ENCODE measurements at regions not wholly inside any gene's neighbourhood (a gene's known extent, or its start where the extent isn't known, plus 50 kb on each side); places are given as distances from the start of the nearest gene placed in this dataset.
"Not testable (repeated sequence)": the region's sequence is repeated elsewhere in the genome, so short reads cannot be mapped to it uniquely, and the experiment has no call there.

- no peak for TF ChIP-seq JUND (IDR thresholded peaks at IDR 0.05; ENCODE audit: low read depth)
- no peak for DNase-seq (ENCODE audit: low read depth in 1 of 2, low spot score in 1 of 2)
- in situ Hi-C loops (cut with HindIII; ENCODE audit: low pct_unique_long_range_greater_than_20kb, low sequenced_read_pairs) = no loop called here
These were observed 359.2 kb upstream of the PKN2 start for GRCh38 chr1:88324899-88325298.

GRCh38 chr1:88327391-88328267 lies 356.4 kb upstream of the PKN2 start:
- in situ Hi-C loops (cut with HindIII; ENCODE audit: low pct_unique_long_range_greater_than_20kb, low sequenced_read_pairs) = no loop called here
- no peak for TF ChIP-seq JUND (IDR thresholded peaks at IDR 0.05; ENCODE audit: low read depth)
- no peak for DNase-seq (ENCODE audit: low read depth in 1 of 2, low spot score in 1 of 2)

- in situ Hi-C loops (cut with HindIII; ENCODE audit: low pct_unique_long_range_greater_than_20kb, low sequenced_read_pairs) = no loop called here
- no peak for TF ChIP-seq JUND (IDR thresholded peaks at IDR 0.05; ENCODE audit: low read depth)
- DNase-seq (ENCODE audit: low read depth in 1 of 2, low spot score in 1 of 2) = no peak
These were observed 353.9 kb upstream of the PKN2 start for GRCh38 chr1:88330201-88330600.

- in situ Hi-C loops (cut with HindIII; ENCODE audit: low pct_unique_long_range_greater_than_20kb, low sequenced_read_pairs) = no loop called here
- DNase-seq (ENCODE audit: low read depth in 1 of 2, low spot score in 1 of 2) = no peak
- TF ChIP-seq JUND (IDR thresholded peaks at IDR 0.05; ENCODE audit: low read depth) = no peak
These were observed 350.9 kb upstream of the PKN2 start for GRCh38 chr1:88333086-88333695.

GRCh38 chr1:88341447-88341846 lies 342.6 kb upstream of the PKN2 start:
- in situ Hi-C loops (cut with HindIII; ENCODE audit: low pct_unique_long_range_greater_than_20kb, low sequenced_read_pairs) = no loop called here
- TF ChIP-seq JUND (IDR thresholded peaks at IDR 0.05; ENCODE audit: low read depth) = no peak
- no peak for DNase-seq (ENCODE audit: low read depth in 1 of 2, low spot score in 1 of 2)

- in situ Hi-C loops (cut with HindIII; ENCODE audit: low pct_unique_long_range_greater_than_20kb, low sequenced_read_pairs); DNase-seq (ENCODE audit: low read depth in 1 of 2, low spot score in 1 of 2): not testable (repeated sequence)
These were observed 342.0 kb upstream of the PKN2 start for GRCh38 chr1:88342081-88342480.

GRCh38 chr1:88350648-88351047 lies 333.4 kb upstream of the PKN2 start:
- in situ Hi-C loops (cut with HindIII; ENCODE audit: low pct_unique_long_range_greater_than_20kb, low sequenced_read_pairs) = no loop called here
- no peak for TF ChIP-seq JUND (IDR thresholded peaks at IDR 0.05; ENCODE audit: low read depth)
- no peak for DNase-seq (ENCODE audit: low read depth in 1 of 2, low spot score in 1 of 2)

GRCh38 chr1:88351960-88352359 lies 332.1 kb upstream of the PKN2 start:
- in situ Hi-C loops (cut with HindIII; ENCODE audit: low pct_unique_long_range_greater_than_20kb, low sequenced_read_pairs) = no loop called here

GRCh38 chr1:88354256-88354655 lies 329.8 kb upstream of the PKN2 start:
- no peak for TF ChIP-seq JUND (IDR thresholded peaks at IDR 0.05; ENCODE audit: low read depth)
- in situ Hi-C loops (cut with HindIII; ENCODE audit: low pct_unique_long_range_greater_than_20kb, low sequenced_read_pairs) = no loop called here

More at GRCh38 chr1:88351960-88352359, 332.1 kb upstream of the PKN2 start:
- TF ChIP-seq JUND (IDR thresholded peaks at IDR 0.05; ENCODE audit: low read depth) = no peak
- DNase-seq (ENCODE audit: low read depth in 1 of 2, low spot score in 1 of 2) = no peak

GRCh38 chr1:88357729-88358128 lies 326.3 kb upstream of the PKN2 start:
- no peak for TF ChIP-seq JUND (IDR thresholded peaks at IDR 0.05; ENCODE audit: low read depth)
- DNase-seq (ENCODE audit: low read depth in 1 of 2, low spot score in 1 of 2) = no peak
- in situ Hi-C loops (cut with HindIII; ENCODE audit: low pct_unique_long_range_greater_than_20kb, low sequenced_read_pairs) = no loop called here

More at GRCh38 chr1:88354256-88354655, 329.8 kb upstream of the PKN2 start:
- DNase-seq (ENCODE audit: low read depth in 1 of 2, low spot score in 1 of 2) = no peak

GRCh38 chr1:88371436-88372023 lies 312.5 kb upstream of the PKN2 start:
- DNase-seq (ENCODE audit: low read depth in 1 of 2, low spot score in 1 of 2) = no peak
- in situ Hi-C loops (cut with HindIII; ENCODE audit: low pct_unique_long_range_greater_than_20kb, low sequenced_read_pairs) = no loop called here
- TF ChIP-seq JUND (IDR thresholded peaks at IDR 0.05; ENCODE audit: low read depth) = no peak

- in situ Hi-C loops (cut with HindIII; ENCODE audit: low pct_unique_long_range_greater_than_20kb, low sequenced_read_pairs) = no loop called here
- no peak for TF ChIP-seq JUND (IDR thresholded peaks at IDR 0.05; ENCODE audit: low read depth)
- DNase-seq (ENCODE audit: low read depth in 1 of 2, low spot score in 1 of 2) = no peak
These were observed 308.1 kb upstream of the PKN2 start for GRCh38 chr1:88375977-88376376.

- in situ Hi-C loops (cut with HindIII; ENCODE audit: low pct_unique_long_range_greater_than_20kb, low sequenced_read_pairs) = no loop called here
- no peak for TF ChIP-seq JUND (IDR thresholded peaks at IDR 0.05; ENCODE audit: low read depth)
- DNase-seq (ENCODE audit: low read depth in 1 of 2, low spot score in 1 of 2) = no peak
These were observed 307.7 kb upstream of the PKN2 start for GRCh38 chr1:88376421-88376820.

Measured in T47D (cell line).